ENCODE measurements at regions not wholly inside any gene's neighbourhood (a gene's known extent, or its start where the extent isn't known, plus 50 kb on each side); places are given as distances from the start of the nearest gene placed in this dataset.

DNA sequence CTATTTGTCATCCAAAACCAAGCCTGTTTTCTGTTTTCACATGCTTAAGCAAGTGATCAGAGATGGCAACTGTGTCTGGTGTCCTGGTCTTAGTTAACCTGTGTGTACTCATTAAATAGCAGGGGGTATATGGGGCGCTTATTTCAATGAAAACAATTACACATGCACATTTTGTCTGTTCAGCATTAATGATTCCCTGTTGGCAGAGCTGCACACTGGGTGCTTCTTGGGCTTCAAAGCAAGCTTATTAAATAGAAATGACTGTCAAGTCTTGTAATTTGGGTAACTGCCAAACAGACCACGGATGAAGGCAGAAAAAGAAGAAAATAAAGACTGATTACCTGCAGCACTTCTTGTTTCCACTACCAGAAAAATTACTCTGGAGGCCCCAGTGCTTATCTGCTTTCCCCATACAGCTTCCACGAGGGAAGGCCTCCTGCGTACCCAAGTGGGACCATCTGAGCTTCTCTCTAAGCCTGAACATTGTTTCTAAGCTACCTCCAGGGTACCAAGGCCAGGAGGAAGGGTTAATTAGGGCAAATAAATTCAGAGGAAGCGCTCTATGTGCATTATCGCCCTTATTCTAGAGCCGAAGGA is 107.2 kb upstream of the TBL1X start (continued):
- TF ChIP-seq POLR2AphosphoS5 (IDR thresholded peaks at IDR 0.05; ENCODE audit: low read depth, low read length) = no peak
- TF ChIP-seq ATF3 (IDR thresholded peaks at IDR 0.05; ENCODE audit: insufficient read depth, low read depth, low read length) = no peak
- no peak for TF ChIP-seq RNF2 (IDR thresholded peaks at IDR 0.05; ENCODE audit: borderline replicate concordance, low read depth, low read length, missing control alignments, poor library complexity, severe bottlenecking)
